ENCODE measurements at regions not wholly inside any gene's neighbourhood (a gene's known extent, or its start where the extent isn't known, plus 50 kb on each side); places are given as distances from the start of the nearest gene placed in this dataset.

GRCh38 chr16:62105244-62105643 is 69.0 kb upstream of the CDH8 start:
- TF ChIP-seq EP300 (IDR thresholded peaks at IDR 0.05; ENCODE audit: borderline replicate concordance in 1 of 2, control insufficient read depth in 1 of 2, low read depth in 2 of 2, low read length in 2 of 2), result no peak
- TF ChIP-seq SUZ12 (IDR thresholded peaks at IDR 0.05; ENCODE audit: unreplicated experiment), result no peak
- no peak for TF ChIP-seq ZNF217 (IDR thresholded peaks at IDR 0.05)
- no peak for TF ChIP-seq GABPA (IDR thresholded peaks at IDR 0.05; ENCODE audit: low read depth)
- TF ChIP-seq ETV6 (conservative IDR thresholded peaks at IDR 0.05 in 1 of 2, IDR thresholded peaks at IDR 0.05 in 1 of 2; ENCODE audit: borderline replicate concordance in 1 of 2, low read depth in 1 of 2), result no peak
- TF ChIP-seq TAF1 (IDR thresholded peaks at IDR 0.05; ENCODE audit: borderline replicate concordance, low read depth, low read length), result no peak
- TF ChIP-seq TCF12 (IDR thresholded peaks at IDR 0.05; ENCODE audit: low read depth, low read length), result no peak
- TF ChIP-seq, protein P1, sequence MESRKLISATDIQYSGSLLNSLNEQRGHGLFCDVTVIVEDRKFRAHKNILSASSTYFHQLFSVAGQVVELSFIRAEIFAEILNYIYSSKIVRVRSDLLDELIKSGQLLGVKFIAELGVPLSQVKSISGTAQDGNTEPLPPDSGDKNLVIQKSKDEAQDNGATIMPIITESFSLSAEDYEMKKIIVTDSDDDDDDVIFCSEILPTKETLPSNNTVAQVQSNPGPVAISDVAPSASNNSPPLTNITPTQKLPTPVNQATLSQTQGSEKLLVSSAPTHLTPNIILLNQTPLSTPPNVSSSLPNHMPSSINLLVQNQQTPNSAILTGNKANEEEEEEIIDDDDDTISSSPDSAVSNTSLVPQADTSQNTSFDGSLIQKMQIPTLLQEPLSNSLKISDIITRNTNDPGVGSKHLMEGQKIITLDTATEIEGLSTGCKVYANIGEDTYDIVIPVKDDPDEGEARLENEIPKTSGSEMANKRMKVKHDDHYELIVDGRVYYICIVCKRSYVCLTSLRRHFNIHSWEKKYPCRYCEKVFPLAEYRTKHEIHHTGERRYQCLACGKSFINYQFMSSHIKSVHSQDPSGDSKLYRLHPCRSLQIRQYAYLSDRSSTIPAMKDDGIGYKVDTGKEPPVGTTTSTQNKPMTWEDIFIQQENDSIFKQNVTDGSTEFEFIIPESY (IDR thresholded peaks at IDR 0.05), result no peak
- no peak for TF ChIP-seq POLR2A (IDR thresholded peaks at IDR 0.05; ENCODE audit: low read depth, low read length)
- TF ChIP-seq BHLHE40 (IDR thresholded peaks at IDR 0.05; ENCODE audit: borderline replicate concordance in 1 of 2, low read depth in 2 of 2, low read length in 1 of 2), result no peak
- no peak for TF ChIP-seq SP1 (IDR thresholded peaks at IDR 0.05; ENCODE audit: low read depth, low read length)
- no peak for TF ChIP-seq REST (IDR thresholded peaks at IDR 0.05; ENCODE audit: low read depth, low read length)
- TF ChIP-seq MXI1 (IDR thresholded peaks at IDR 0.05; ENCODE audit: low read depth, low read length), result no peak
